GM18907 (cell line): ENCODE measurements at regions not wholly inside any gene's neighbourhood (a gene's known extent, or its start where the extent isn't known, plus 50 kb on each side); places are given as distances from the start of the nearest gene placed in this dataset.
"Not testable (repeated sequence)": the region's sequence is repeated elsewhere in the genome, so short reads cannot be mapped to it uniquely, and the experiment has no call there.

Experiments used
- ATAC-seq: cut with Tn5 transposase; IDR thresholded peaks from one replicate; pipeline ENCODE4 v1.9.1; 2021; ENCODE audit warnings: mild to moderate bottlenecking, moderate library complexity; ENCODE audit not compliant: unreplicated experiment

- no peak for ATAC-seq
Measured at GRCh38 chr4:1589098-1589497, 95.0 kb downstream of the FAM53A start.

- ATAC-seq, result no peak
Measured at GRCh38 chr4:1588306-1588705, 95.8 kb downstream of the FAM53A start.

- ATAC-seq, result no peak
Measured at GRCh38 chr4:1584498-1584897, 99.6 kb downstream of the FAM53A start.

GRCh38 chr4:1583859-1584258 lies 100.3 kb downstream of the FAM53A start:
- no peak for ATAC-seq

GRCh38 chr4:1583051-1583785 lies 100.9 kb downstream of the FAM53A start:
- no peak for ATAC-seq

GRCh38 chr4:1582227-1582626 lies 101.9 kb downstream of the FAM53A start:
- ATAC-seq, result no peak

GRCh38 chr4:1581164-1581894 lies 102.8 kb downstream of the FAM53A start:
- ATAC-seq, result peak; percentile 66

- ATAC-seq, result not testable (repeated sequence)
Measured at GRCh38 chr4:1580692-1581012, 103.5 kb downstream of the FAM53A start.

GRCh38 chr4:1579901-1580691 lies 104.0 kb downstream of the FAM53A start:
- ATAC-seq, result peak; percentile 43

- ATAC-seq, result no peak
Measured at GRCh38 chr4:1579001-1579900, 104.9 kb downstream of the FAM53A start.

- ATAC-seq, result no peak
Measured at GRCh38 chr4:1578251-1578773, 105.8 kb downstream of the FAM53A start.

GRCh38 chr4:1577822-1578217 lies 106.3 kb downstream of the FAM53A start:
- no peak for ATAC-seq

GRCh38 chr4:1576961-1577821 lies 106.9 kb downstream of the FAM53A start:
- no peak for ATAC-seq

- ATAC-seq, result no peak
Measured at GRCh38 chr4:1576304-1576960, 107.7 kb downstream of the FAM53A start.

- no peak for ATAC-seq
Measured at GRCh38 chr4:1575418-1576303, 108.5 kb downstream of the FAM53A start.

- no peak for ATAC-seq
Measured at GRCh38 chr4:1574601-1575417, 109.3 kb downstream of the FAM53A start.

GRCh38 chr4:1573830-1574459 lies 110.2 kb downstream of the FAM53A start:
- ATAC-seq, result no peak
